GM12892 (cell line): ENCODE measurements at regions not wholly inside any gene's neighbourhood (a gene's known extent, or its start where the extent isn't known, plus 50 kb on each side); places are given as distances from the start of the nearest gene placed in this dataset.

Experiments
- POLR2A ChIP-seq: IDR thresholded peaks from 2 replicates; pipeline ENCODE4 v1.6.1; 2011; ENCODE audit warnings: low read depth, low read length, control low read depth
- POLR2AphosphoS5 ChIP-seq: IDR thresholded peaks from 2 replicates; pipeline ENCODE4 v1.6.1; 2011; ENCODE audit warnings: low read depth, low read length, control low read depth
- TAF1 ChIP-seq: IDR thresholded peaks from 2 replicates; pipeline ENCODE4 v1.6.1; 2011; ENCODE audit warnings: low read depth, mild to moderate bottlenecking, control low read depth, low read length, borderline replicate concordance

- TF ChIP-seq TAF1 (no peak), POLR2AphosphoS5 (no peak), POLR2A (no peak)
Observed at GRCh38 chr5:28110781-28111180, 1072.4 kb upstream of the CDH9 start.
